Activated CD8-positive, alpha-beta memory T cell treated with anti-CD3 and anti-CD28 coated beads for 24 hours (primary cell): ENCODE measurements at regions not wholly inside any gene's neighbourhood (a gene's known extent, or its start where the extent isn't known, plus 50 kb on each side); places are given as distances from the start of the nearest gene placed in this dataset.
"Not testable (repeated sequence)": the region's sequence is repeated elsewhere in the genome, so short reads cannot be mapped to it uniquely, and the experiment has no call there.

Source experiments
- DNase-seq: peaks from one replicate; pipeline ENCODE4 v3.0.0-alpha.2; 2020

GRCh38 chr14:106308839-106309389, 782.5 kb downstream of the TMEM121 start:
- DNase-seq = peak; percentile 90

GRCh38 chr14:106309423-106309822, 783.0 kb downstream of the TMEM121 start:
- DNase-seq = no peak

DNA sequence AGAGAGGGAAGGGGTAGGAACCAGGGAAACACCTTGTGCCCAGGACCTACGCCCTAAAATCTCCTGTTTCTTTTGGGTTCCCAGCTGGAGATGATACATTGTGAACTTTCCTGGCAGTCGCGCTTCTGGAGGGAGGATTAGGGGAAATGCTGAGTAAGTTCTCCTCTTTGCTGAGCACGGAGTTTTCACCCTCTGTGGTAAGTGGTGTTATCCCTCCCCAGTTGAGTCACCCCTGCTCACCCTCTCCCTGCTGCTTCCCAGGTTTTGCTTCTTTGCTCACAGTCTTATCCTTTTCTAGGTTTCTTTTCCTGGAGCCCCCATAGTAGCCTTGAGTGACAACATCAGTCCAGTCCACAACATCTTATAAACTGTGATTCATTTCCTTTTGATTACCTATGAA, 789.1 kb downstream of the TMEM121 start:
- no peak for DNase-seq

- DNase-seq = no peak
Measured at GRCh38 chr14:106317593-106317992, 791.2 kb downstream of the TMEM121 start.

DNA sequence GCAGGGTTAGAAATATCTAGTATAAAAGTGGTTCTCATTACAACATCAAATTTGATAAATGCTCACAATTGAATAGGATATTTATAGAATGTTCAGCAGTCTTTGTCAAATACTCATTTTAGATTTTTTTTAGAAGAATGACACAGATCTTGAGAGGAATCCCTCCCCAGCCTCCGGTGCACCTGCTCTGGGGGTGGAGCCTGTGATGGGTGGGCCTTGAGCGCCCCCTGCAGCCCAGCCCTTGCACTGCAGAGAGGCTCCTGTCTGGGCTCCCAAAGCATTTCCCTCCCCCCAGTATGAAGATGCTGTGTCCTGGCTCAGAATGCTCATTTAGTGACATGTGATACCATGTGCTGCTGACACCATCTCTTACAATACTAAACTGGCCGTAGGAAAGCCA, 792.3 kb downstream of the TMEM121 start:
- peak; percentile 81 for DNase-seq

GRCh38 chr14:106323970-106324369, 797.6 kb downstream of the TMEM121 start:
- not testable (repeated sequence) for DNase-seq

- no peak for DNase-seq
Measured at GRCh38 chr14:106327234-106327633, 800.9 kb downstream of the TMEM121 start.

DNA sequence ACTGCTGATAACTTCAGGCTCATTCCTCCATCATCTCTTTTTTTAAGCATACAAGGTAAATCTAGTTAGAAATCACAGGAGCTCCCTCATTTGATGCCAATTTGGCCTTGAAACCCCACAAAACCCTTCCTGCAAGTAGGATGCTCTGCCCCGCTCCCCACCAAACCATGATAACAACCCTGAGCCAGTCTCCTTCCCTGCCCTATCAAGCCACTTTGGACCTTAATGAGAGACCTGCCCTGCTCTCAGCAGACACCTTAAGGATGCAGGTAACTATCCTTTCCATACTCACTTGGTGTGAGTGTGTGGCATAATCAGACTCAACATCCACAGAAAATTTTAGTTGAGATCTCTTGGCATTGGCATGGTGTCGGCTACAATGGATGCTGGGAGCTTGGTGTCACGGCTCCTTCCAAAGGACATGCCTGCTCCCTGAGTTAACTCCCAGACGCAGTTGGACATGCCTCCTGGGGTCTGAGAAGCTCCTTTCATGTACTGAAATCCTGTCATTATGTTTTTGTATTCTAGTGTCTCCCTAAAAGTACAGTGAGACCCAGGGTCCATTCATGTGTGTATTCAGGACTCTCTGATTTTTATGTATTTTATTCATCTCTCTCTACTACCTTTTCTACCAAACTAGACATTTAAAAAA, 801.4 kb downstream of the TMEM121 start:
- DNase-seq = not testable (repeated sequence)

- not testable (repeated sequence) for DNase-seq
Measured at GRCh38 chr14:106329243-106329642, 802.9 kb downstream of the TMEM121 start.

DNA sequence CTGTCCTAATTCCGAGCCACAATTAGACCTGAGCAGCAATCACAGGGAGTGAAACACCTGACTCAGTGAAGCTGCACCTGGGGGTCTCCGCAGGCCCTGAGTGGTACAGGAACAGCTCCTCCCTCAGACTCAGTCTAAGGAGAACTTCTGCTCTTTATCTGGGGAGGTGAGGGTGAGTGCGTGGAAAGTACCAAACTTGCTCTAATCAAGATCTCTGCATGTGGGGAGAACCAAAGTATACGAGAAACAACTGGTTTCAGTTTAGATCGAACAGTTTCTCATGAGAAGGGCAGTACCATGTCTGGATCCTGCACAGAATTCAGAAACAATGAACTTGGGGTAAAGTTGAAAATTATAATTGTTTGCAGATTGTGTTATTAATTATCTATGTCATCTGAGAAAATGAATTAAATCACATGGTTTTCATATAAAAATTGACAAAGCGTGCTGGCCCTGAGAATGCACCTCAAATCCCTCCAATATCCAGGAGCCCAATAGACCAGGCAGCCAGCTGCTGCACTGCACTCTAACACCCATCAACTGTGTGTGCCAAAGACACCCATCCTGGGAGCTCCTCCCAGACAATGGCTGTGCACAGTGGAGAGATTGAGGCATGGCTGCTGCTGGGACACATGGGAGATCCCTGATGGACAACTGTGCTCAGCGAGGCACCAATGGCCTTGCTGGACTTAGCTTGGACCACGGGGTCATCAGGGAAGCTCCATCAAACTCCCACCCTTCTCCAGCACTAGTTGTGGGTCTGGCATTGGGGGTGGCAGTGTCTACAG, 803.8 kb downstream of the TMEM121 start:
- DNase-seq = not testable (repeated sequence)

- DNase-seq = peak; percentile 92
Measured at GRCh38 chr14:106334428-106335109, 808.2 kb downstream of the TMEM121 start.

GRCh38 chr14:106335110-106335429, 808.7 kb downstream of the TMEM121 start:
- DNase-seq = not testable (repeated sequence)

- DNase-seq = not testable (repeated sequence)
Measured at GRCh38 chr14:106338775-106339174, 812.4 kb downstream of the TMEM121 start.

GRCh38 chr14:106340658-106341057, 814.3 kb downstream of the TMEM121 start:
- DNase-seq = not testable (repeated sequence)

- not testable (repeated sequence) for DNase-seq
Measured at GRCh38 chr14:106341161-106341560, 814.8 kb downstream of the TMEM121 start.

- DNase-seq = no peak
Measured at GRCh38 chr14:106343626-106344025, 817.2 kb downstream of the TMEM121 start.

DNA sequence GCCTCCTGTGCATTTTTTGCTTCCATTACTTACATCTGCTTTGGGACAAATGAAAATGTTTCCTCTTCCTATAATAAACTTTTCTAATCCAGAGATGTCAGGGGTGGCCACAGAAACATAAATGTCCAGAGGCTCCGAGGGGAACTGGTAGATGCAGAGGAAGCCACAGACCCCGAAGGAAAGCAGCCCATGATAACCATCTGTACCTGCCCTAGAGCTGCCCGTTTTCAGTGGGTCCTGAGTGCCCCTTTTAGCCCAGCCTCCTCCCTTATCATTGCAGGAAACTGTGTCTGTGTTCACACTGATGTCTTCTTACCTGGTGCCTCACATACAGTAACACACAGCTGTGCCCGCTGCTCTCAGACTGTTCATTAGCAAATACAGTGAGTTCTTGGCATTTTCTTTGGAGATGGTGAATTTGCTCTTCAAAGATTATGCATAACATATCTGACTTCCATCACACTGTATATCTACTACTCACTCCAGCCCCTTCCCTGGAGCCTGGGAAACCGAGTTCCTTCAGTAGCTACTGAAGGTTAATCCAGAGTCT, 817.8 kb downstream of the TMEM121 start:
- DNase-seq = not testable (repeated sequence)

- DNase-seq = not testable (repeated sequence)
Measured at GRCh38 chr14:106344791-106345479, 818.6 kb downstream of the TMEM121 start.

DNA sequence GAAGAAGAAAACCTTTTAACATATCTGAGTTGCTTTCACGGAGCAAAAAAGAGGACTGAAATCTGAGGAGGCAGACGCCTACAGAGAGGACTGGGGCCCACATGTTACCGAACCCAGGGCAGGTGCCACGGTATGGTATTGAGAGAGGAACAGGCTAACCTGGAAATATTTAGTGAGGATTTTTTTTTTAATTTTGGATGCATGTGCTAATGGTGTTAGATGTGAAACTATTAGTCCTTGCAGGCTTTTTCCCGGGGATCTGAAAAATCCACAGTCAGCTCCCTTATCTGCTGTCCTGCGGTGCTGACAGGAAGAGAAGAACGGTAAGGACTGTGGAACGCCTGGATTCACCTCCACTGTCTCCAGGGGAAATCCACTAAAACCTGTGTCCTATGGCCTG, 819.7 kb downstream of the TMEM121 start:
- DNase-seq = no peak

GRCh38 chr14:106346534-106347290, 820.3 kb downstream of the TMEM121 start:
- DNase-seq = no peak

DNA sequence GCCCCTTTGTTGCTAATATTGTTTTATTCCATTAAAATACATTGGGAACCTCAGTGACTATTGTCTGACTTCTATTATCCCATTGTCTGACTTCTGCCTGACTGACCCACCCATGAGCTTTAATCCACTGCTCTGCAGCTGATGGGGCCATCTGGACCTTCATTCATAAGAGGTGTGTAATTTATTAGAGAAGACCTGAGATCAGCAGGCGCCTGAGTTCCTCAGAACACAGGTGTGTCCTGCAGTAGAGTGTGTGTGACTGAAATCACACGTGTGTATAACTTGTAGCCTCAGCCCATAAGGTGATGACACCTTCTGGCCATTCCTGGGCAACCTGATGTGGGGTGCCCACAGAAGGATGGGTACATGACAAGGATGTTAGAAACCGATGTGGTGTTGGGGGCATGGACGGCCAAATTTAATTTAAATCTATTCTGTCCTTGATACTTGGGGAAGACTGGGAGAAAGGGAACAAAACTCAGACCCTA, 821.0 kb downstream of the TMEM121 start:
- DNase-seq = no peak
